ENCODE measurements at regions not wholly inside any gene's neighbourhood (a gene's known extent, or its start where the extent isn't known, plus 50 kb on each side); places are given as distances from the start of the nearest gene placed in this dataset.

- ChIA-PET CTCF (no interaction called here), POLR2A (no interaction called here)
- H3K9ac ChIP-seq (replicated peaks; ENCODE audit: extremely low read depth, insufficient read depth, low read length): no peak overlapping the region
- no peaks in the 10 kb centered on the region for H3K79me2 ChIP-seq (ENCODE audit: control insufficient read depth, insufficient read depth, low read length)
- H3K27ac ChIP-seq (ENCODE audit: insufficient read depth, low read depth, low read length): no peak overlapping the region
- dilution Hi-C loops (cut with MboI; ENCODE audit: extremely low pct_ligation_motif_present, low sequenced_read_pairs): no loop called here
- H3K4me2 ChIP-seq (ENCODE audit: insufficient read depth, low read length): no peak overlapping the region
- TF ChIP-seq, protein P1, sequence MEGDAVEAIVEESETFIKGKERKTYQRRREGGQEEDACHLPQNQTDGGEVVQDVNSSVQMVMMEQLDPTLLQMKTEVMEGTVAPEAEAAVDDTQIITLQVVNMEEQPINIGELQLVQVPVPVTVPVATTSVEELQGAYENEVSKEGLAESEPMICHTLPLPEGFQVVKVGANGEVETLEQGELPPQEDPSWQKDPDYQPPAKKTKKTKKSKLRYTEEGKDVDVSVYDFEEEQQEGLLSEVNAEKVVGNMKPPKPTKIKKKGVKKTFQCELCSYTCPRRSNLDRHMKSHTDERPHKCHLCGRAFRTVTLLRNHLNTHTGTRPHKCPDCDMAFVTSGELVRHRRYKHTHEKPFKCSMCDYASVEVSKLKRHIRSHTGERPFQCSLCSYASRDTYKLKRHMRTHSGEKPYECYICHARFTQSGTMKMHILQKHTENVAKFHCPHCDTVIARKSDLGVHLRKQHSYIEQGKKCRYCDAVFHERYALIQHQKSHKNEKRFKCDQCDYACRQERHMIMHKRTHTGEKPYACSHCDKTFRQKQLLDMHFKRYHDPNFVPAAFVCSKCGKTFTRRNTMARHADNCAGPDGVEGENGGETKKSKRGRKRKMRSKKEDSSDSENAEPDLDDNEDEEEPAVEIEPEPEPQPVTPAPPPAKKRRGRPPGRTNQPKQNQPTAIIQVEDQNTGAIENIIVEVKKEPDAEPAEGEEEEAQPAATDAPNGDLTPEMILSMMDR (IDR thresholded peaks at IDR 0.05; ENCODE audit: extremely low read depth in 1 of 2, insufficient read depth in 1 of 2, low read depth in 1 of 2, low read length in 2 of 2): no peak
- H4K20me1 ChIP-seq (replicated peaks; ENCODE audit: control insufficient read depth, extremely low read depth, insufficient read depth, low read length): no peaks in the 10 kb centered on the region
- H3K4me1 ChIP-seq (ENCODE audit: control insufficient read depth, extremely low read depth, insufficient read depth, low read length): no peaks in the 10 kb centered on the region
- no peaks in the 10 kb centered on the region for H3K27me3 ChIP-seq (ENCODE audit: control insufficient read depth in 2 of 2, insufficient read depth in 2 of 2, low read length in 2 of 2)
- no peaks in the 10 kb centered on the region for H3K9me3 ChIP-seq (replicated peaks; ENCODE audit: control insufficient read depth, insufficient read depth, low read length)
- no peaks in the 10 kb centered on the region for H3K36me3 ChIP-seq (ENCODE audit: control insufficient read depth in 2 of 2, extremely low read depth in 1 of 2, insufficient read depth in 2 of 2, low read length in 2 of 2)
- FAIRE-seq (no peak), DNase-seq (ENCODE audit: low read depth, low spot score) (no peak)
- H3K9me1 ChIP-seq (replicated peaks; ENCODE audit: control insufficient read depth, extremely low read depth, insufficient read depth, low read length): no peaks in the 10 kb centered on the region
- no peak overlapping the region for H2AFZ ChIP-seq (ENCODE audit: low read depth, low read length)
- intact Hi-C loops (cut with micrococcal nuclease): no loop called here
- H3K4me3 ChIP-seq (replicated peaks in 1 of 3; ENCODE audit: insufficient read depth in 1 of 3, low read depth in 1 of 3, low read length in 3 of 3): no peak overlapping the region
- no TSS peak for BruUV-seq (replicated peaks)
Measured at GRCh38 chr1:157237981-157238380, 99.8 kb upstream of the ETV3 start.

GRCh38 chr1:157237522-157237921 is 99.3 kb upstream of the ETV3 start:
- no peak for FAIRE-seq
- Histone ChIP-seq H2AFZ (ENCODE audit: low read depth, low read length) (no peak overlapping the region), H3K9me1 (replicated peaks; ENCODE audit: control insufficient read depth, extremely low read depth, insufficient read depth, low read length) (no peaks in the 10 kb centered on the region), H3K79me2 (ENCODE audit: control insufficient read depth, insufficient read depth, low read length) (no peaks in the 10 kb centered on the region), H3K4me1 (ENCODE audit: control insufficient read depth, extremely low read depth, insufficient read depth, low read length) (no peaks in the 10 kb centered on the region), H3K36me3 (ENCODE audit: control insufficient read depth in 2 of 2, extremely low read depth in 1 of 2, insufficient read depth in 2 of 2, low read length in 2 of 2) (no peaks in the 10 kb centered on the region), H4K20me1 (replicated peaks; ENCODE audit: control insufficient read depth, extremely low read depth, insufficient read depth, low read length) (no peaks in the 10 kb centered on the region), H3K4me3 (replicated peaks in 1 of 3; ENCODE audit: insufficient read depth in 1 of 3, low read depth in 1 of 3, low read length in 3 of 3) (no peak overlapping the region), H3K27me3 (ENCODE audit: control insufficient read depth in 2 of 2, insufficient read depth in 2 of 2, low read length in 2 of 2) (no peaks in the 10 kb centered on the region), H3K9me3 (replicated peaks; ENCODE audit: control insufficient read depth, insufficient read depth, low read length) (no peaks in the 10 kb centered on the region), H3K4me2 (ENCODE audit: insufficient read depth, low read length) (no peak overlapping the region), H3K27ac (ENCODE audit: insufficient read depth, low read depth, low read length) (no peak overlapping the region), H3K9ac (replicated peaks; ENCODE audit: extremely low read depth, insufficient read depth, low read length) (no peak overlapping the region)
- dilution Hi-C loops (cut with MboI; ENCODE audit: extremely low pct_ligation_motif_present, low sequenced_read_pairs): no loop called here
- intact Hi-C loops (cut with micrococcal nuclease): no loop called here
- ChIA-PET CTCF (no interaction called here), POLR2A (no interaction called here)
- TF ChIP-seq POLR2AphosphoS5 (IDR thresholded peaks at IDR 0.05; ENCODE audit: insufficient read depth, low read depth, low read length): no peak
- TF ChIP-seq, protein P1 (IDR thresholded peaks at IDR 0.05; ENCODE audit: extremely low read depth in 1 of 2, insufficient read depth in 1 of 2, low read depth in 1 of 2, low read length in 2 of 2): no peak
- TF ChIP-seq EZH2 (IDR thresholded peaks at IDR 0.05; ENCODE audit: borderline replicate concordance, low read depth, low read length, severe bottlenecking): no peak
- TF ChIP-seq FOS (IDR thresholded peaks at IDR 0.05; ENCODE audit: borderline replicate concordance, insufficient read depth, low read length): no peak
- no peak for TF ChIP-seq MYC (IDR thresholded peaks at IDR 0.05; ENCODE audit: low read depth, low read length)
- TF ChIP-seq MAX (IDR thresholded peaks at IDR 0.05; ENCODE audit: insufficient read depth, insufficient read length): no peak
- TF ChIP-seq POLR2A (IDR thresholded peaks at IDR 0.05; ENCODE audit: low read depth, low read length): no peak
- TF ChIP-seq JUN (IDR thresholded peaks at IDR 0.05; ENCODE audit: borderline replicate concordance, insufficient read depth, insufficient read length, low read depth): no peak
- no peak for TF ChIP-seq GATA2 (IDR thresholded peaks at IDR 0.05; ENCODE audit: insufficient read depth, insufficient read length, low read depth, low read length)
- DNase-seq (ENCODE audit: low read depth, low spot score): no peak
- BruUV-seq (replicated peaks): no TSS peak

Data from endothelial cell of umbilical vein (primary cell).